ENCODE measurements at regions not wholly inside any gene's neighbourhood (a gene's known extent, or its start where the extent isn't known, plus 50 kb on each side); places are given as distances from the start of the nearest gene placed in this dataset.

- TF ChIP-seq SP1 (CRISPR knock-in tag; conservative IDR thresholded peaks at IDR 0.05) (no peak), CTCF (IDR thresholded peaks at IDR 0.05) (no peak), USF2 (CRISPR knock-in tag; IDR thresholded peaks at IDR 0.05) (no peak), MAX (CRISPR knock-in tag; IDR thresholded peaks at IDR 0.05) (no peak), ZNF263 (CRISPR knock-in tag; IDR thresholded peaks at IDR 0.05; ENCODE audit: low read depth) (no peak), E2F1 (CRISPR knock-in tag; IDR thresholded peaks at IDR 0.05) (no peak), NR1H2 (CRISPR knock-in tag; IDR thresholded peaks at IDR 0.05) (no peak), ZNF512 (CRISPR knock-in tag; IDR thresholded peaks at IDR 0.05; ENCODE audit: borderline replicate concordance) (no peak)
These were observed 149.4 kb downstream of the RPAP3 start for GRCh38 chr12:47556261-47557030.

Measured in WTC11 (cell line).